ENCODE measurements at regions not wholly inside any gene's neighbourhood (a gene's known extent, or its start where the extent isn't known, plus 50 kb on each side); places are given as distances from the start of the nearest gene placed in this dataset.

DNA sequence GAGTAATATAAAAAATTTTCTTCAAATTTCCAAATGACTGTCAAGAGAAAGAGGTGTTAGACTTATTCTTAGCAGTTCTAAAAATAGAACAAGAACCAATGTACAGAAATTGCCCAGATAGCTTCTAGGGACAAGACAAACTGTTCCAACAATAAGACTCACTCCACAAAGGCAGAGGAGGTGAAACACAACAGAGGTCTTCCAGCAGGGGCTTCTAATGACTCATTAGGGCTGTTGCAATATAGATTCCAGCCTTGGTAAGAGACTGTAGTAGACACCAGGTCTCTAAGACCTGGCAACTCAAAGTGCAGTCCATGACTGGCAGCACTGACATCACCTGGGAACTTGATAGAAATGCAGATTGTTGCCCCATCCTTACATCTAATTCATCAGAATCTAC lies 134.6 kb upstream of the VLDLR start:
- H3K27me3 ChIP-seq (replicated peaks in 1 of 2; ENCODE audit: control insufficient read depth in 2 of 2, insufficient read depth in 2 of 2, low read length in 1 of 2), result no peaks in the 10 kb centered on the region
- no peaks in the 10 kb centered on the region for H3K36me3 ChIP-seq (ENCODE audit: control insufficient read depth in 2 of 2, insufficient read depth in 2 of 2, low read length in 1 of 2)
- in situ Hi-C loops (cut with MboI), result no loop called here
- ChIA-PET POLR2A (no interaction called here), CTCF (interaction anchor here (1.0 kb wide), 1 partner anchor 17 kb away, joined by 3 read pairs; no protein-coding TSS in a partner anchor), SMC1A (ENCODE audit: uncharacterized antibody, unreplicated experiment) (interaction anchor here (0.9 to 1.4 kb wide), 3 partner anchors 9 to 20 kb away, joined by 3 to 6 read pairs (median 3); no protein-coding TSS in a partner anchor), RAD21 (ENCODE audit: unreplicated experiment) (no interaction called here)
- no peak overlapping the region for H3K4me3 ChIP-seq
- FAIRE-seq (no peak), DNase-seq (ENCODE audit: low read depth, low spot score) (no peak), ATAC-seq (no peak)
- H2AFZ ChIP-seq (ENCODE audit: control insufficient read depth, low read depth, low read length), result no peak overlapping the region
- no peaks in the 10 kb centered on the region for H3K9me3 ChIP-seq (replicated peaks; ENCODE audit: control insufficient read depth, insufficient read depth, low read length)
- no peaks in the 10 kb centered on the region for H3K4me1 ChIP-seq (ENCODE audit: control insufficient read depth, insufficient read depth, low read length)
- H4K20me1 ChIP-seq (ENCODE audit: control insufficient read depth, insufficient read depth), result no peaks in the 10 kb centered on the region
- no TSS peak for BruUV-seq (replicated peaks)
- H3K79me2 ChIP-seq (ENCODE audit: control insufficient read depth, insufficient read depth, low read length), result no peaks in the 10 kb centered on the region
- no peak overlapping the region for H3K9ac ChIP-seq (ENCODE audit: control insufficient read depth, insufficient read depth, low read length)
- intact Hi-C loops (cut with micrococcal nuclease; ENCODE audit: unreplicated experiment), result no loop called here
- H3K27ac ChIP-seq (ENCODE audit: control insufficient read depth, insufficient read depth), result no peak overlapping the region
- H3K4me2 ChIP-seq (ENCODE audit: control insufficient read depth, insufficient read depth), result no peak overlapping the region
- TF ChIP-seq NR2F1 (conservative IDR thresholded peaks at IDR 0.05) (no peak), RFX5 (IDR thresholded peaks at IDR 0.05; ENCODE audit: low read depth, low read length) (no peak), SIN3A (IDR thresholded peaks at IDR 0.05; ENCODE audit: low read depth, low read length) (no peak), KLF5 (IDR thresholded peaks at IDR 0.05; ENCODE audit: partially characterized antibody) (no peak), POLR2AphosphoS5 (IDR thresholded peaks at IDR 0.05; ENCODE audit: low read length) (no peak), IKZF1 (conservative IDR thresholded peaks at IDR 0.05) (no peak), EED (IDR thresholded peaks at IDR 0.05; ENCODE audit: low read depth) (no peak), HCFC1 (IDR thresholded peaks at IDR 0.05; ENCODE audit: low read length) (no peak), NRF1 (conservative IDR thresholded peaks at IDR 0.05; ENCODE audit: low read depth, low read length) (no peak)
- TF ChIP-seq, protein P1, sequence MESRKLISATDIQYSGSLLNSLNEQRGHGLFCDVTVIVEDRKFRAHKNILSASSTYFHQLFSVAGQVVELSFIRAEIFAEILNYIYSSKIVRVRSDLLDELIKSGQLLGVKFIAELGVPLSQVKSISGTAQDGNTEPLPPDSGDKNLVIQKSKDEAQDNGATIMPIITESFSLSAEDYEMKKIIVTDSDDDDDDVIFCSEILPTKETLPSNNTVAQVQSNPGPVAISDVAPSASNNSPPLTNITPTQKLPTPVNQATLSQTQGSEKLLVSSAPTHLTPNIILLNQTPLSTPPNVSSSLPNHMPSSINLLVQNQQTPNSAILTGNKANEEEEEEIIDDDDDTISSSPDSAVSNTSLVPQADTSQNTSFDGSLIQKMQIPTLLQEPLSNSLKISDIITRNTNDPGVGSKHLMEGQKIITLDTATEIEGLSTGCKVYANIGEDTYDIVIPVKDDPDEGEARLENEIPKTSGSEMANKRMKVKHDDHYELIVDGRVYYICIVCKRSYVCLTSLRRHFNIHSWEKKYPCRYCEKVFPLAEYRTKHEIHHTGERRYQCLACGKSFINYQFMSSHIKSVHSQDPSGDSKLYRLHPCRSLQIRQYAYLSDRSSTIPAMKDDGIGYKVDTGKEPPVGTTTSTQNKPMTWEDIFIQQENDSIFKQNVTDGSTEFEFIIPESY (IDR thresholded peaks at IDR 0.05), result no peak
- TF ChIP-seq, protein P2, sequence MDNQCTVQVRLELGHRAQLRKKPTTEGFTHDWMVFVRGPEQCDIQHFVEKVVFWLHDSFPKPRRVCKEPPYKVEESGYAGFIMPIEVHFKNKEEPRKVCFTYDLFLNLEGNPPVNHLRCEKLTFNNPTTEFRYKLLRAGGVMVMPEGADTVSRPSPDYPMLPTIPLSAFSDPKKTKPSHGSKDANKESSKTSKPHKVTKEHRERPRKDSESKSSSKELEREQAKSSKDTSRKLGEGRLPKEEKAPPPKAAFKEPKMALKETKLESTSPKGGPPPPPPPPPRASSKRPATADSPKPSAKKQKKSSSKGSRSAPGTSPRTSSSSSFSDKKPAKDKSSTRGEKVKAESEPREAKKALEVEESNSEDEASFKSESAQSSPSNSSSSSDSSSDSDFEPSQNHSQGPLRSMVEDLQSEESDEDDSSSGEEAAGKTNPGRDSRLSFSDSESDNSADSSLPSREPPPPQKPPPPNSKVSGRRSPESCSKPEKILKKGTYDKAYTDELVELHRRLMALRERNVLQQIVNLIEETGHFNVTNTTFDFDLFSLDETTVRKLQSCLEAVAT (IDR thresholded peaks at IDR 0.05), result no peak
- TF ChIP-seq, protein P3, sequence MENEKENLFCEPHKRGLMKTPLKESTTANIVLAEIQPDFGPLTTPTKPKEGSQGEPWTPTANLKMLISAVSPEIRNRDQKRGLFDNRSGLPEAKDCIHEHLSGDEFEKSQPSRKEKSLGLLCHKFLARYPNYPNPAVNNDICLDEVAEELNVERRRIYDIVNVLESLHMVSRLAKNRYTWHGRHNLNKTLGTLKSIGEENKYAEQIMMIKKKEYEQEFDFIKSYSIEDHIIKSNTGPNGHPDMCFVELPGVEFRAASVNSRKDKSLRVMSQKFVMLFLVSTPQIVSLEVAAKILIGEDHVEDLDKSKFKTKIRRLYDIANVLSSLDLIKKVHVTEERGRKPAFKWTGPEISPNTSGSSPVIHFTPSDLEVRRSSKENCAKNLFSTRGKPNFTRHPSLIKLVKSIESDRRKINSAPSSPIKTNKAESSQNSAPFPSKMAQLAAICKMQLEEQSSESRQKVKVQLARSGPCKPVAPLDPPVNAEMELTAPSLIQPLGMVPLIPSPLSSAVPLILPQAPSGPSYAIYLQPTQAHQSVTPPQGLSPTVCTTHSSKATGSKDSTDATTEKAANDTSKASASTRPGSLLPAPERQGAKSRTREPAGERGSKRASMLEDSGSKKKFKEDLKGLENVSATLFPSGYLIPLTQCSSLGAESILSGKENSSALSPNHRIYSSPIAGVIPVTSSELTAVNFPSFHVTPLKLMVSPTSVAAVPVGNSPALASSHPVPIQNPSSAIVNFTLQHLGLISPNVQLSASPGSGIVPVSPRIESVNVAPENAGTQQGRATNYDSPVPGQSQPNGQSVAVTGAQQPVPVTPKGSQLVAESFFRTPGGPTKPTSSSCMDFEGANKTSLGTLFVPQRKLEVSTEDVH (IDR thresholded peaks at IDR 0.05; ENCODE audit: low read depth, partially characterized antibody), result no peak
- TF ChIP-seq, protein P4, sequence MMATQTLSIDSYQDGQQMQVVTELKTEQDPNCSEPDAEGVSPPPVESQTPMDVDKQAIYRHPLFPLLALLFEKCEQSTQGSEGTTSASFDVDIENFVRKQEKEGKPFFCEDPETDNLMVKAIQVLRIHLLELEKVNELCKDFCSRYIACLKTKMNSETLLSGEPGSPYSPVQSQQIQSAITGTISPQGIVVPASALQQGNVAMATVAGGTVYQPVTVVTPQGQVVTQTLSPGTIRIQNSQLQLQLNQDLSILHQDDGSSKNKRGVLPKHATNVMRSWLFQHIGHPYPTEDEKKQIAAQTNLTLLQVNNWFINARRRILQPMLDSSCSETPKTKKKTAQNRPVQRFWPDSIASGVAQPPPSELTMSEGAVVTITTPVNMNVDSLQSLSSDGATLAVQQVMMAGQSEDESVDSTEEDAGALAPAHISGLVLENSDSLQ (IDR thresholded peaks at IDR 0.05), result no peak
- TF ChIP-seq, protein P5, sequence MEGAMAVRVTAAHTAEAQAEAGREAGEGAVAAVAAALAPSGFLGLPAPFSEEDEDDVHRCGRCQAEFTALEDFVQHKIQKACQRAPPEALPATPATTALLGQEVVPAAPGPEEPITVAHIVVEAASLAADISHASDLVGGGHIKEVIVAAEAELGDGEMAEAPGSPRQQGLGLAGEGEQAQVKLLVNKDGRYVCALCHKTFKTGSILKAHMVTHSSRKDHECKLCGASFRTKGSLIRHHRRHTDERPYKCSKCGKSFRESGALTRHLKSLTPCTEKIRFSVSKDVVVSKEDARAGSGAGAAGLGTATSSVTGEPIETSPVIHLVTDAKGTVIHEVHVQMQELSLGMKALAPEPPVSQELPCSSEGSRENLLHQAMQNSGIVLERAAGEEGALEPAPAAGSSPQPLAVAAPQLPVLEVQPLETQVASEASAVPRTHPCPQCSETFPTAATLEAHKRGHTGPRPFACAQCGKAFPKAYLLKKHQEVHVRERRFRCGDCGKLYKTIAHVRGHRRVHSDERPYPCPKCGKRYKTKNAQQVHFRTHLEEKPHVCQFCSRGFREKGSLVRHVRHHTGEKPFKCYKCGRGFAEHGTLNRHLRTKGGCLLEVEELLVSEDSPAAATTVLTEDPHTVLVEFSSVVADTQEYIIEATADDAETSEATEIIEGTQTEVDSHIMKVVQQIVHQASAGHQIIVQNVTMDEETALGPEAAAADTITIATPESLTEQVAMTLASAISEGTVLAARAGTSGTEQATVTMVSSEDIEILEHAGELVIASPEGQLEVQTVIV (IDR thresholded peaks at IDR 0.05; ENCODE audit: borderline replicate concordance, partially characterized antibody), result no peak
